GM21447 (cell line): ENCODE measurements at regions not wholly inside any gene's neighbourhood (a gene's known extent, or its start where the extent isn't known, plus 50 kb on each side); places are given as distances from the start of the nearest gene placed in this dataset.

Source experiments
- ATAC-seq: cut with Tn5 transposase; IDR thresholded peaks from one replicate; pipeline ENCODE4 v1.9.1; 2021; ENCODE audit not compliant: unreplicated experiment

DNA sequence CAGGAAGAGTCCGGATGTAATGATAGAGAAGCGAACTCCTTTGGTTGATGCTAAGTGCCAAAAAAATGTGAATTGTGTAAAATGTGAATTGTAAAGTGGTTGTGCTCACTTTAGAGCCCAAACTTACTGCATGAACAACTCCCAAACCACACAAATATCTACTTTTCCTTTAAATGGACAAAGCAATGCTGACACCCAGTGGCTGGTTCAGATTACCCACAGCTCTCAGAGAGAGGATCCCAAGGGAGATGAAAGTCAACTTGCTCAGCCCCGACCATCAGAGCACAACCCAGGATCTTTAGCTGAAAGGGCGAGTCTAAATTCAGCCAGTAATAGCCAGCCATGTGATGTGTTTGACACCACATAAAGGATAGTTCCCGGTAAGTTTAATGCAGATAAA is 133.7 kb downstream of the NMUR2 start:
- no peak for ATAC-seq

GRCh38 chr5:152270096-152270495 is 135.0 kb downstream of the NMUR2 start:
- no peak for ATAC-seq

DNA sequence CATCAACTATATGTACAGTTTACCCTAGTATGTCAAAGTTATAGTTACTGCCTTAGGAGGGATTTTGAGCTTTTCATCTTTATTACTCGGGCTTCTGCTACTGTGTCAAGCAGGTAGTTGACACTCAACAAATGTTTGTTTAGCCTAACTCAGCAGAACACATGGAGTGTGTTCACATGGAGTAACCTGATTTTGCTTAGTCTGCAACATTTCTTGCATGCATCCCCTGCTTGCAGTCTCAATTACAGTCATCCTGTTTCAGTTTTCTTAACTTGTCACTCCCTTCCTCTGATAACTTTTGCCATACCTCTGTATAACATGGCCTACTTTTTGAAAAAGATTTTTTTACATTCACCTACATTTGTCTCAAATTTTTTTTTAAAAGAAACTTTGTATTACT is 135.5 kb downstream of the NMUR2 start:
- ATAC-seq = no peak

DNA sequence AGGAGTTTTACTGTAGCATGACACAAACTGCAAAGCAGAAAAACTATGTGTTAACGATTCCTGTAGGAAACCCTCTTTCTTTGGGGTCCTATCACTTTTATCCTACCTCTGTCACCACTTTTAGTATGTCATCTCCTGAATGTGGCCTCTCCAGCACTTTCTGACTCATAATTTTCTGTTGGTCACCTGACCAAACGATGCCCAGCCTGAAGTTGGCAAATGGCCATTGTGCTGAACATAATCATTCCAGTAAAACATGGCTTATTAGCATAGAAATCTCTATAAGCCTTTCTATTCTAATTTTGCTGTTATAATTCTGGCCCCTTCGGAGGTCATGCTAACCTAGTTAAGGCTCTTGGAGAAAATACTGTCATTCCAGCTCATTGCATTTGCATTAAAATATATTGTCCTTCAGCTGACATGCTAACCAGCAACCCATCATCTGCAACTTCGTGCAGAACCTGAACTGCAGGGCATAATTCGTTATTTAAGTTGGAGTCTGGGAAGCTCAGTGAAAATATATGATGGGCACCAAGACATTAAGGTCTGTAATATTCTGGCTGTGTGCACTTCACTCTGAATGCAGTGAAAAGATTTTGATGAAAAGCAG is 140.3 kb downstream of the NMUR2 start:
- ATAC-seq = no peak

- ATAC-seq = no peak
Measured at GRCh38 chr5:152262667-152263066, 142.4 kb downstream of the NMUR2 start.

GRCh38 chr5:152260940-152261339 is 144.1 kb downstream of the NMUR2 start:
- ATAC-seq = no peak

- no peak for ATAC-seq
Measured at GRCh38 chr5:152259702-152260101, 145.4 kb downstream of the NMUR2 start.

GRCh38 chr5:152256580-152256979 is 148.5 kb downstream of the NMUR2 start:
- ATAC-seq = no peak

- no peak for ATAC-seq
Measured at GRCh38 chr5:152255411-152255810, 149.7 kb downstream of the NMUR2 start.

DNA sequence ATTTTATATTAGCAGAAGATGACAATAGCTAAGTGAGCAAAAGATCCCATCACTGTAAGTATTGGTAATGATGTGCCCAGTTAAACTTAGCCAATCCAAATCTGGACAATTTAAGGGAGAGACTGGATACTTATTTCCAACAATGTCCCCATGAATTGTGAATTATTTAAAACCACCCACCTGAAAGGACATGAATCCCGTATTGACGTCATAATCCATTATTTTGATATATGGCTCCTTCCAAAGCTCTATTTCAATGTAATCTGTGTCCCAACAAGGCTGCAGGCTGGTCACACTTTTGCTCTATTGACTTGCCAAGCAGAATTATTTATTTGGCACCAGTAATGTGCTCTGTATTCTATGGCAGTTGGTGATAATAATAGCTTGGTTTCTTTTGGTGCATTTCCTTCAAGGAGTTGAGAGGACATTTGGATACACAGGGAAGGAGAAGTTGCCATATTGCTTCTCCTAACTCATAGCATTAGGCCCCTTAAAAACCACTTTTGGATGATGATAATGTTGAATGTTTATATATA is 157.2 kb downstream of the NMUR2 start:
- ATAC-seq = no peak

- ATAC-seq = no peak
Measured at GRCh38 chr5:152246401-152246800, 158.7 kb downstream of the NMUR2 start.

GRCh38 chr5:152237531-152237930 is 167.5 kb downstream of the NMUR2 start:
- ATAC-seq = no peak

DNA sequence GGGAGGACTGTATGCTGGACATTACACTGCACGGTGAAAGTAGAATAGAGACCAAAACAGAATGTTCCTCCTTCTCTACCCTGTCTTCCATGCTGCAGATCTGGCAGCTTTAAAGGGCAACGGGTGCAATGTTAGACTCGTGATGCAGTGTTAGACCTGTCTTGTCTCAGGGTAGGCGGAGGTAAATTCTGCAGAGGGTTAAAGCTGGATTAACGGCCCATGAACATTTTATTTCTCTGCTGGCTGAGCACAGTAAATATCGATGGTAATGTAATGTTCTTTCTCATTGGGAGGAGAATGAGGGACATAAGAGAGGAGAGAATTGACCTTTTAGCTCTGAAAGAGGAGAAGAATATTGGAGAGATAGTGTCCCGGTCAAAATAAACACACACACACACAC is 178.9 kb downstream of the NMUR2 start:
- ATAC-seq = no peak

GRCh38 chr5:152221721-152222629 is 183.1 kb downstream of the NMUR2 start:
- no peak for ATAC-seq

- no peak for ATAC-seq
Measured at GRCh38 chr5:152218694-152219093, 186.4 kb downstream of the NMUR2 start.

DNA sequence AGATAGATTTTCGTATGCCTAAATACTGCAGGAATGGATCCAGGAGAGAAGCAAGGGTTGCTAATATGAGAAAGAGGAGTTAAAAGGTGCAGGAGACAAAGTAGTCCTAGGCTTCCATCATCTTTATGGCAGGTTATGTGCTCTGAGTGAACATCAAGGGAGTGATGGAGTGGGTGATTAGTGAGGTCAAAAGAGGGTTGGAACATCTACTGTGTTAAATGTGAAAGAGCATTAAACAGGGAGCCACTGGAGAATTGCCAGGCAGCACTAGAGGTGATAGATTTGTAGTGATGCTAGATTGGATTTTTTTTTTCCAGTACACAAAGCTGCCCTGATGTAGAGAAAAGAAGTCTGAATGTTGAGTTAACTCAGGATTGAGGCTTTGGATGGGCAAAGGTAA is 199.3 kb downstream of the NMUR2 start:
- no peak for ATAC-seq

DNA sequence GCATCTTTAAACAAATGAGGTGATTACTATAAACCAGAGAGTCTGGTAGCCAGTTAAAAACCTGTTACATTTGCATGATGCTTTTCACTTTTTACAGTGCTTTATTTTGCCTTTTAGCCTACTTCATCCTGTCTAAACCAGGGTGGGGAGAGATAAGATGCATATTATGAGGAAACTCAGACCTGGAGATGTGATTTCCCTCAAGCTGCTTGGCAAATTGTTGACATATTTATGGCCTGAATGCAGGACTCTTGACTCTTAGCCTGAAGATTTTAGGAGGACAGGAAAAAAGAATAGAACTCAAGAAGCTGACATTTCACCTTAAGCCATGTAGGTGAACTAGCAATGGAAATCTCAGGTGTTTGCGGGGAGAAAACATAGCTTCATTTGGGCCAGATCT is 202.8 kb downstream of the NMUR2 start:
- no peak for ATAC-seq

DNA sequence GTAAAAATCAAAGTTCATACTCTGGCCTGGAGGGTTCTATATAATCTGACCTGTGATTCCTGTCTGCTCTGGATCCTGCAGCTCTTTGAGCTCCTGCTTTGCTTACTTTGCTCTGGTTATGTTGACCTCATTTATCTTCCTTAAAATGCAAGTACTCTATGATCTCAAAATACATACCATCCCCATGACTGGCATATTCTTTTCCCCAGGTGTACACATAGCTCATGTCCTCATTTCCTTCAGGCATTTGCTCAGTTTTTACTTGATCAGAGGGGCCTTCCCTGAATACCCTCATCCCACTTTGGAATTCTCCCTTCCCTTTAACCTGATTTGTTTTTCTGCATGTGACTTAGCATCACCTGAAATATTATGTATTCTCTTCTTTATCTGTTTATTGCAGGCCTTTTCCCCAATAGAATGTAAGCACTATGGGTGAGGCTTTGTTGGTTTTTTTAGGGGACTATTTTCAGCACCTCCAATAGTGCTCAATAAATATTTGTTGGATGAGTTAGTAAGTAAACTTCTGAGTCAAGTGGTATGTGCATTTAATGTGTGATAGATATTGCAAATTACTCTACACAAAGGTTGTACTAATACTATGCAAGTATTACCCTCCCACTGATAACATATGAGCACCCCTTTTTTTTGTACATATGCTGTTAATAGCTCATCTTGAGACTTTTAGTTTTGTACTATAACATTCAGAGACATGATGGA is 211.5 kb downstream of the NMUR2 start:
- ATAC-seq = no peak

DNA sequence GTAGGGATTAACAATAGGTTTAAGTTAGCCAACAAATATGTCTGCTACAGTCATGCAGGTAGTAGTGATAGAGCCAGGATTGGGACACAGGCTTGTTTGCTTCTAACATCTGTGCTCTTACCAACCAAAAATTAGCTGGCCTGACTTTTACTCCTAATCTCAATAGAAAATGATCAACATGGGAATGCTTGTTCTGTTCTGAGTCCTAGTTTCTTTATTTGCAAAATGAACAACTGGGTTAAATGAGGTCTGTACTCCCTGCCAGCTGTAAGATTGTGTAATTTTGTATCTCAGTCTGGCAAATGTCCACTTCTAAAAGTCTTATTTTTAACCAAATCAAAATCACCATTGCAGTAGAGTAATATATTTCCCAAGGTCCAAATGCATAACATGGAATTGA is 216.8 kb downstream of the NMUR2 start:
- no peak for ATAC-seq

GRCh38 chr5:152187668-152188067 is 217.4 kb downstream of the NMUR2 start:
- no peak for ATAC-seq

GRCh38 chr5:152185547-152186245 is 219.4 kb downstream of the NMUR2 start:
- no peak for ATAC-seq
